ENCODE measurements at regions not wholly inside any gene's neighbourhood (a gene's known extent, or its start where the extent isn't known, plus 50 kb on each side); places are given as distances from the start of the nearest gene placed in this dataset.
A peak's percentile ranks its signal among the peaks of the same experiment; 100 is the strongest.

DNA sequence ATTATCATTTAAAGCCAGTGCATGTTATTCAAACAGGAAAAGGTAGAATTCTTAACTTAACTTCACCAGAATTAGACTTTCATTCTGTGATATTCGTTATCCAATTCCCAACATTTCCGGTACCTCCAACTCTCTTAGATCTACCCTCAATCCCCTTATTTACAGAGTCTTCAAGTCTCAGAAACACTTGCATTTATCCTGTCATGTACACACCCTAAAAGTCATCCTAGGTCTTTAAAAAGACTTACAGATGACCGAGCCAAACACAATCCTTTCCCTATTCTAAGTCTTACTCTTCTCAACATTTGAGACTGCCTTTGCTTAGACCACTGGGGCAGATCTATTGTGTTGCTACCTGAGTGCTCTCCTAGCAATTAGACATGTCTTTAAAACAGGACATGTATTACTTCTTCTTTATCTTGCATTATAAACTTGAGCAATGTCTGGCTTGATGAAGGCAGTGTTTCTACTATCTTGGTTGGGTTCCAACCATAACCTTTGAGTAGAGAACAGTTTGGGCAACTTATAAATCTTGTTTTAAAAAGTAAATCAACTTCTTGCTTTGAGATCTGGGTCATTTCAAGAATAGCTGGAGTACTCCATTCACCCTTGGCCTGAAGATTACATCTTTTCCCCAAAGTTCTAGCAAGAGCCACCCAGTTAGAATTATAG lies 140.6 kb upstream of the PLEKHG7 start:
- Mint-ChIP-seq H3K27ac (ENCODE audit: low read depth, unreplicated experiment) (no peak overlapping the region), H3K36me3 (ENCODE audit: insufficient read depth, unreplicated experiment) (no peaks in the 10 kb centered on the region), H3K9me3 (ENCODE audit: unreplicated experiment) (no peaks in the 10 kb centered on the region), H3K4me3 (ENCODE audit: unreplicated experiment) (no peak overlapping the region), H3K4me1 (ENCODE audit: insufficient read depth, unreplicated experiment) (peaks cover 21% of the 10 kb centered on the region), H3K27me3 (ENCODE audit: insufficient read depth, unreplicated experiment) (no peaks in the 10 kb centered on the region)
- ChIA-PET CTCF (interaction anchor here (0.6 to 1.0 kb wide), 2 partner anchors 319 to 417 kb away, joined by 3 to 4 read pairs; partner anchors contain the start of gene BTG1), POLR2A (interaction anchor here (0.8 to 5.3 kb wide), 7 partner anchors 10 to 424 kb away, joined by 3 to 54 read pairs (median 4); partner anchors contain the start of gene BTG1)
- no TSS peak for BruUV-seq (replicated peaks)
- intact Hi-C loops (cut with micrococcal nuclease): no loop called here
- no peak for DNase-seq (ENCODE audit: unreplicated experiment)
- TF ChIP-seq, protein P1, sequence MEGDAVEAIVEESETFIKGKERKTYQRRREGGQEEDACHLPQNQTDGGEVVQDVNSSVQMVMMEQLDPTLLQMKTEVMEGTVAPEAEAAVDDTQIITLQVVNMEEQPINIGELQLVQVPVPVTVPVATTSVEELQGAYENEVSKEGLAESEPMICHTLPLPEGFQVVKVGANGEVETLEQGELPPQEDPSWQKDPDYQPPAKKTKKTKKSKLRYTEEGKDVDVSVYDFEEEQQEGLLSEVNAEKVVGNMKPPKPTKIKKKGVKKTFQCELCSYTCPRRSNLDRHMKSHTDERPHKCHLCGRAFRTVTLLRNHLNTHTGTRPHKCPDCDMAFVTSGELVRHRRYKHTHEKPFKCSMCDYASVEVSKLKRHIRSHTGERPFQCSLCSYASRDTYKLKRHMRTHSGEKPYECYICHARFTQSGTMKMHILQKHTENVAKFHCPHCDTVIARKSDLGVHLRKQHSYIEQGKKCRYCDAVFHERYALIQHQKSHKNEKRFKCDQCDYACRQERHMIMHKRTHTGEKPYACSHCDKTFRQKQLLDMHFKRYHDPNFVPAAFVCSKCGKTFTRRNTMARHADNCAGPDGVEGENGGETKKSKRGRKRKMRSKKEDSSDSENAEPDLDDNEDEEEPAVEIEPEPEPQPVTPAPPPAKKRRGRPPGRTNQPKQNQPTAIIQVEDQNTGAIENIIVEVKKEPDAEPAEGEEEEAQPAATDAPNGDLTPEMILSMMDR (IDR thresholded peaks at IDR 0.05; ENCODE audit: unreplicated experiment): no peak

DNA sequence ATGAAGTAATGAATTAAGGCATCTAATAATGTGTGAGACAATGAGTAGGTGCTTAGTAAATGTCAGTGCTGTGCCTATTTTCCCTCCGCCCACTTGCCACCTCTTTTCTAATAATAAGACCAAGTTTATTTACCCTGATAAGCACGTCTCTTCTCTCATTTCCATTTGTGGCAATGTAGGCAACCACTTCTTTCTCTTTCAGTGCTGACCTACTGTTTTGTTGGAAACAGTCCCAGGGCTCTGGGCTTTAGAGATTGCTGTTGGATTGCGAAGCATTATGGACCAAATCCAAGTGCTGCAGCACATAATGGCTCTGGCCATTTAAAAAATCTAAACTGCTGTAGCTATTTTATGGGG lies 141.3 kb upstream of the PLEKHG7 start:
- BruUV-seq (replicated peaks): no TSS peak
- Mint-ChIP-seq H3K9me3 (ENCODE audit: unreplicated experiment) (no peaks in the 10 kb centered on the region), H3K27me3 (ENCODE audit: insufficient read depth, unreplicated experiment) (no peaks in the 10 kb centered on the region), H3K36me3 (ENCODE audit: insufficient read depth, unreplicated experiment) (no peaks in the 10 kb centered on the region), H3K4me3 (ENCODE audit: unreplicated experiment) (no peak overlapping the region), H3K27ac (ENCODE audit: low read depth, unreplicated experiment) (peak overlapping the region; percentile 79), H3K4me1 (ENCODE audit: insufficient read depth, unreplicated experiment) (peaks cover 21% of the 10 kb centered on the region)
- intact Hi-C loops (cut with micrococcal nuclease): no loop called here
- TF ChIP-seq, protein P1 (IDR thresholded peaks at IDR 0.05; ENCODE audit: unreplicated experiment): no peak
- POLR2A ChIA-PET: interaction anchor here (0.6 to 5.3 kb wide), 5 partner anchors 10 to 428 kb away, joined by 3 to 54 read pairs (median 3); partner anchors contain the start of gene BTG1
- peak; percentile 82 for DNase-seq (ENCODE audit: unreplicated experiment)
- CTCF ChIA-PET: no interaction called here

DNA sequence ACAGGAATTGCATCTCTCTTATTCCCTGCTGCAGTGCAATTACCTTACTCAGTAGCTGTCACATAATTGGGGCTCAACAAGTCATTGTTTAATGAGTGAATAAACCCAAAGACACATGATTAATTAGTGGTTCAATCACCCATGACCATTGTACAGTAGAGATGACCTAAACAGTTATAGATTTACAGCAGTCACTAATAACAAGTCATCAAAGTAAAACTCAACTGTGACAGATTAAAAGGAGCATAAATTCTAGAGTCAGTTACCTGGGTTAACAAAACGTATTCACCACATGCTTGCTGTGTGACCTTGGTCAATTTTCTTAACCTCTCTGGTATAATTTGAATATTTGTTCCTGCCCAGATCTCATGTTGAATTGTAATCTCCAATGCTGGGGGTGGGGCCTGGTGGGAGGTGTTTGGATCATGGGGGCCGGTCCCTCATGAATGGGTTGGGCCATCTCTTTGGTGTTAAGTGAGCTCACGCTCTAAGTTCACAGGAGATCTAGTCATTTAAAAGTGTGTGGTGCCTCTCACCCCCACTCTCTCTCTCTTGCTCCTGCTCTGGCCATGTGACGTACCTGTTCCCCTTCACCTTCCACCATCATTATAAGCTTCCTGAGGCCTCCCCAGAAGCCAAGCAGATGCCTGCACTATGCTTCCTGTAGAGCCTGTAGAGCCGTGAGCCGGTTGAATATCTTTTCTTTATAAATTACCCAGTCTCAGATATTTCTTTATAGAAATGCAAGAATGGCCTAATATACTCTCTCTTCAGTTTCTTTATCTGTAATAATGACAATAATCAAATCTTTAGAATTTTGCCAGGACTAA lies 141.9 kb upstream of the PLEKHG7 start:
- Mint-ChIP-seq H3K4me3 (ENCODE audit: unreplicated experiment) (no peak overlapping the region), H3K4me1 (ENCODE audit: insufficient read depth, unreplicated experiment) (peaks cover 21% of the 10 kb centered on the region), H3K27me3 (ENCODE audit: insufficient read depth, unreplicated experiment) (no peaks in the 10 kb centered on the region), H3K36me3 (ENCODE audit: insufficient read depth, unreplicated experiment) (no peaks in the 10 kb centered on the region), H3K27ac (ENCODE audit: low read depth, unreplicated experiment) (peak overlapping the region; percentile 79), H3K9me3 (ENCODE audit: unreplicated experiment) (no peaks in the 10 kb centered on the region)
- no peak for DNase-seq (ENCODE audit: unreplicated experiment)
- ChIA-PET CTCF (interaction anchor here (0.6 kb wide), 1 partner anchor 284 kb away, joined by 7 read pairs; no protein-coding TSS in a partner anchor), POLR2A (interaction anchor here (0.6 to 5.3 kb wide), 5 partner anchors 11 to 427 kb away, joined by 3 to 54 read pairs (median 3); partner anchors contain the start of gene BTG1)
- BruUV-seq (replicated peaks): no TSS peak
- TF ChIP-seq, protein P1 (IDR thresholded peaks at IDR 0.05; ENCODE audit: unreplicated experiment): no peak
- intact Hi-C loops (cut with micrococcal nuclease): no loop called here

DNA sequence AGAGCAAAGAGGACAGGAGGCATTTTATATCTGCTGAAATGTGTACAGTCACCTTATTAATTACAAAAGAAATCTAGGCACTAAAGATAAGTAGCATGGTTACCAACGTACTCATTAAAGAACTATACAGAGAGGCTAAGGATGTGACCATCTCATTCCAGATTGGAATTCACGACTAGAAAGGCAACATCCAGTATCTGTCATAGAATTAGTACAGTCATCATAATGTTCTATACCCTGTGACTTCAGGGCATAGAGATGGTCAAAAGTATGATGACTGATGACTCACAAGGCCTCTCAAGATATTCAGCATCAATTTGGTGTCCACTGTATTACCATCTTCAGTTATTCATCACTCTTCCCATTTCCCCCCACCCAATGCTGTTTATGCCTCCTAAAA lies 144.0 kb upstream of the PLEKHG7 start:
- DNase-seq (ENCODE audit: unreplicated experiment): no peak
- TF ChIP-seq, protein P1 (IDR thresholded peaks at IDR 0.05; ENCODE audit: unreplicated experiment): no peak
- ChIA-PET POLR2A (interaction anchor here (1.2 to 1.8 kb wide), 4 partner anchors 413 to 421 kb away, joined by 4 to 8 read pairs (median 4); partner anchors contain the start of gene BTG1), CTCF (interaction anchor here (0.6 kb wide), 1 partner anchor 27 kb away, joined by 3 read pairs; no protein-coding TSS in a partner anchor)
- Mint-ChIP-seq H3K27ac (ENCODE audit: low read depth, unreplicated experiment) (no peak overlapping the region), H3K4me3 (ENCODE audit: unreplicated experiment) (no peak overlapping the region), H3K36me3 (ENCODE audit: insufficient read depth, unreplicated experiment) (no peaks in the 10 kb centered on the region), H3K9me3 (ENCODE audit: unreplicated experiment) (no peaks in the 10 kb centered on the region), H3K27me3 (ENCODE audit: insufficient read depth, unreplicated experiment) (no peaks in the 10 kb centered on the region), H3K4me1 (ENCODE audit: insufficient read depth, unreplicated experiment) (peaks cover 21% of the 10 kb centered on the region)
- no TSS peak for BruUV-seq (replicated peaks)
- intact Hi-C loops (cut with micrococcal nuclease): loop anchor here (10.0 kb wide), 1 partner anchor 124 kb away; no protein-coding TSS in a partner anchor

Measured in MCF 10A (cell line).